ENCODE measurements at regions not wholly inside any gene's neighbourhood (a gene's known extent, or its start where the extent isn't known, plus 50 kb on each side); places are given as distances from the start of the nearest gene placed in this dataset.

- Histone ChIP-seq H3K79me2 (ENCODE audit: insufficient read depth, low read length) (no peaks in the 10 kb centered on the region), H4K20me1 (ENCODE audit: insufficient read depth, low read length, poor library complexity, severe bottlenecking) (no peaks in the 10 kb centered on the region), H2AFZ (ENCODE audit: low read length) (no peak overlapping the region), H3K9me2 (replicated peaks; ENCODE audit: low read depth, low read length) (no peaks in the 10 kb centered on the region), H3K27me3 (ENCODE audit: insufficient read depth, low read length, poor library complexity, severe bottlenecking) (no peaks in the 10 kb centered on the region), H3K4me2 (ENCODE audit: low read depth, low read length, poor library complexity, severe bottlenecking) (no peak overlapping the region), H3K9ac (ENCODE audit: low read depth, low read length, poor library complexity, severe bottlenecking) (no peak overlapping the region), H3K36me3 (ENCODE audit: insufficient read depth, low read length) (no peaks in the 10 kb centered on the region), H3K4me3 (ENCODE audit: low read length, poor library complexity, severe bottlenecking) (no peak overlapping the region), H3K4me1 (ENCODE audit: insufficient read depth, low read length, poor library complexity, severe bottlenecking) (no peaks in the 10 kb centered on the region), H3F3A (ENCODE audit: low read depth) (no peaks in the 10 kb centered on the region), H3K9me3 (ENCODE audit: insufficient read depth, low read depth, low read length) (no peaks in the 10 kb centered on the region; the same call in 1 of the 2 replicates)
- TF ChIP-seq CTCF (conservative IDR thresholded peaks at IDR 0.05; ENCODE audit: low read length) = no peak
- no peak for TF ChIP-seq EZH2phosphoT487 (IDR thresholded peaks at IDR 0.05; ENCODE audit: borderline replicate concordance)
Observed at GRCh38 chr9:115674091-115674490, 479.5 kb upstream of the PAPPA start.

GRCh38 chr9:115675834-115676233 is 477.8 kb upstream of the PAPPA start:
- H3K4me3 ChIP-seq (ENCODE audit: low read length, poor library complexity, severe bottlenecking) = no peak overlapping the region
- no peaks in the 10 kb centered on the region for H3K36me3 ChIP-seq (ENCODE audit: insufficient read depth, low read length)
- no peak overlapping the region for H2AFZ ChIP-seq (ENCODE audit: low read length)
- H3K9ac ChIP-seq (ENCODE audit: low read depth, low read length, poor library complexity, severe bottlenecking) = no peak overlapping the region
- no peaks in the 10 kb centered on the region for H3F3A ChIP-seq (ENCODE audit: low read depth)
- H4K20me1 ChIP-seq (ENCODE audit: insufficient read depth, low read length, poor library complexity, severe bottlenecking) = no peaks in the 10 kb centered on the region
- TF ChIP-seq EZH2phosphoT487 (IDR thresholded peaks at IDR 0.05; ENCODE audit: borderline replicate concordance) (no peak), CTCF (conservative IDR thresholded peaks at IDR 0.05; ENCODE audit: low read length) (no peak)
- no peak overlapping the region for H3K4me2 ChIP-seq (ENCODE audit: low read depth, low read length, poor library complexity, severe bottlenecking)
- H3K27me3 ChIP-seq (ENCODE audit: insufficient read depth, low read length, poor library complexity, severe bottlenecking) = no peaks in the 10 kb centered on the region
- H3K9me2 ChIP-seq (replicated peaks; ENCODE audit: low read depth, low read length) = no peaks in the 10 kb centered on the region
- no peaks in the 10 kb centered on the region for H3K4me1 ChIP-seq (ENCODE audit: insufficient read depth, low read length, poor library complexity, severe bottlenecking)
- H3K9me3 ChIP-seq (ENCODE audit: insufficient read depth, low read depth, low read length) = no peaks in the 10 kb centered on the region; the same call in 1 of the 2 replicates
- H3K79me2 ChIP-seq (ENCODE audit: insufficient read depth, low read length) = no peaks in the 10 kb centered on the region

GRCh38 chr9:115680231-115680630 is 473.4 kb upstream of the PAPPA start:
- Histone ChIP-seq H3K9me2 (replicated peaks; ENCODE audit: low read depth, low read length) (no peaks in the 10 kb centered on the region), H3K79me2 (ENCODE audit: insufficient read depth, low read length) (no peaks in the 10 kb centered on the region), H3K4me2 (ENCODE audit: low read depth, low read length, poor library complexity, severe bottlenecking) (no peak overlapping the region), H2AFZ (ENCODE audit: low read length) (no peak overlapping the region), H3K4me3 (ENCODE audit: low read length, poor library complexity, severe bottlenecking) (no peak overlapping the region), H4K20me1 (ENCODE audit: insufficient read depth, low read length, poor library complexity, severe bottlenecking) (no peaks in the 10 kb centered on the region), H3F3A (ENCODE audit: low read depth) (no peaks in the 10 kb centered on the region), H3K36me3 (ENCODE audit: insufficient read depth, low read length) (no peaks in the 10 kb centered on the region), H3K27me3 (ENCODE audit: insufficient read depth, low read length, poor library complexity, severe bottlenecking) (no peaks in the 10 kb centered on the region), H3K4me1 (ENCODE audit: insufficient read depth, low read length, poor library complexity, severe bottlenecking) (no peaks in the 10 kb centered on the region), H3K9ac (ENCODE audit: low read depth, low read length, poor library complexity, severe bottlenecking) (no peak overlapping the region), H3K9me3 (ENCODE audit: insufficient read depth, low read depth, low read length) (no peaks in the 10 kb centered on the region; the same call in 1 of the 2 replicates)
- TF ChIP-seq EZH2phosphoT487 (IDR thresholded peaks at IDR 0.05; ENCODE audit: borderline replicate concordance) (no peak), CTCF (conservative IDR thresholded peaks at IDR 0.05; ENCODE audit: low read length) (no peak)

Measured in Loucy (cell line).